Keratinocyte (primary cell): ENCODE measurements at regions not wholly inside any gene's neighbourhood (a gene's known extent, or its start where the extent isn't known, plus 50 kb on each side); places are given as distances from the start of the nearest gene placed in this dataset.

ENCODE experiments used
- DNase-seq: peaks from one replicate; pipeline ENCODE4 v3.0.0-alpha.2; 2011; ENCODE audit warnings: low read depth, missing footprints, low spot score
- FAIRE-seq: peaks from 2 replicates; lab custom pipeline; 2011; peaks lifted over from hg19 to GRCh38; lab: Jason Lieb, UNC
- H2AFZ ChIP-seq: 2 replicates; pipeline ENCODE4 v1.6.0; 2012; ENCODE audit warnings: low read length, control low read depth, inconsistent platforms; ENCODE audit not compliant: control insufficient read depth
- H3K27ac ChIP-seq: 2 replicates; pipeline ENCODE4 v1.5.1; 2011; ENCODE audit warnings: low read length; ENCODE audit not compliant: control insufficient read depth, insufficient read depth
- H3K27me3 ChIP-seq: 3 replicates; pipeline ENCODE4 v1.6.0; 2011; ENCODE audit warnings: low read length; ENCODE audit not compliant: control insufficient read depth, insufficient read depth; ENCODE audit errors: extremely low read depth
- H3K36me3 ChIP-seq, 2 experiments: 2 replicates in 1 of 2; 3 replicates in 1 of 2; pipeline ENCODE4 v1.5.1; 2011; ENCODE audit warnings: low read length in 2 of 2, mild to moderate bottlenecking in 1 of 2; ENCODE audit not compliant: control insufficient read depth in 2 of 2, insufficient read depth in 2 of 2; ENCODE audit errors: extremely low read depth in 1 of 2
- H3K4me1 ChIP-seq: 3 replicates; pipeline ENCODE4 v1.5.1; 2011; ENCODE audit warnings: low read length; ENCODE audit not compliant: control insufficient read depth, insufficient read depth; ENCODE audit errors: extremely low read depth
- H3K4me2 ChIP-seq: 3 replicates; pipeline ENCODE4 v1.6.0; 2011; ENCODE audit warnings: low read depth, low read length; ENCODE audit not compliant: control insufficient read depth, insufficient read depth; ENCODE audit errors: extremely low read depth
- H3K4me3 ChIP-seq, 3 experiments: fragments of 200-600 bp in 1 of 3; sonication (generic) in 1 of 3; 2 replicates in 2 of 3; 3 replicates in 1 of 3; pipeline ENCODE4 v1.5.1; 2011 to 2016; ENCODE audit warnings: low read length in 3 of 3, mild to moderate bottlenecking in 3 of 3, control low read depth in 2 of 3, inconsistent platforms in 1 of 3, low read depth in 1 of 3, mixed read lengths in 1 of 3, mixed run types in 1 of 3, moderate library complexity in 1 of 3; ENCODE audit not compliant: control insufficient read depth in 2 of 3, insufficient read depth in 2 of 3; ENCODE audit errors: extremely low read depth in 1 of 3
- H3K79me2 ChIP-seq: 2 replicates; pipeline ENCODE4 v1.6.0; 2012; ENCODE audit warnings: low read length; ENCODE audit not compliant: control insufficient read depth, insufficient read depth
- H3K9ac ChIP-seq: 3 replicates; pipeline ENCODE4 v1.6.0; 2011; ENCODE audit warnings: low read length; ENCODE audit not compliant: control insufficient read depth, insufficient read depth; ENCODE audit errors: extremely low read depth
- H3K9me1 ChIP-seq: 3 replicates; pipeline ENCODE4 v1.6.0; 2011; ENCODE audit warnings: low read length; ENCODE audit not compliant: control insufficient read depth, insufficient read depth; ENCODE audit errors: extremely low read depth
- H3K9me3 ChIP-seq: 2 replicates; pipeline ENCODE4 v1.5.1; 2012; ENCODE audit warnings: low read depth, low read length; ENCODE audit not compliant: control insufficient read depth
- H4K20me1 ChIP-seq: 3 replicates; pipeline ENCODE4 v1.6.0; 2011; ENCODE audit warnings: low read length; ENCODE audit not compliant: control insufficient read depth, insufficient read depth; ENCODE audit errors: extremely low read depth
- EZH2 ChIP-seq: IDR thresholded peaks from one replicate; pipeline ENCODE4 v1.6.1; 2012; ENCODE audit warnings: inconsistent platforms, mild to moderate bottlenecking, low read length, moderate library complexity
- dilution Hi-C: fragments of 300-500 bp; cut with MboI; formaldehyde crosslinking; loops from one replicate; pipeline ENCODE4 v1.7.0; 2020; ENCODE audit warnings: low sequenced_read_pairs; ENCODE audit not compliant: extremely low pct_ligation_motif_present
- TF ChIP-seq, protein P1 (sequence below), 3 experiments: IDR thresholded peaks in 1 of 3; conservative IDR thresholded peaks in 1 of 3; optimal IDR thresholded peaks in 1 of 3; 2 replicates in 2 of 3; 3 replicates in 1 of 3; pipeline versions ENCODE3 to v1.5.1; 2011; ENCODE audit warnings: low read length in 3 of 3, mild to moderate bottlenecking in 3 of 3, moderate library complexity in 2 of 3, control low read depth in 1 of 3, inconsistent platforms in 1 of 3; ENCODE audit not compliant: insufficient read depth in 2 of 3; ENCODE audit errors: extremely low read depth in 1 of 3

DNA sequence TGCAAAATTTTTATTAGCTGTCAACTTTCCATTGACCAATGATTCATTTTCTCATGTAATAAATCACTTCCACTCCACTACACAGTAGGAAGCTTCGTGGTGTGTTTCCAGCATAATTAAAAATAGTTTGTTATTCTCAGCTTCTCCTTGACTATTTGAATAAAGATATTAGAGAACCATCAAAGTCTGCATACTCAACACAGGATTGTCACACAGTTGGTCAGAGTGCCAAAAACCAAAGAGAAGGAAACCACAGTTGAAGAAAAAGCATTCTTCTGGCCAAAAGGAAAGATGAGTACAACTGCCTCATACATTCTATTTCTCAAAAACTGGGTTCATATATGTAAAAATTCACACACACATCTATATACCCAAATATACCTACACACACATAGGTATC lies 455.1 kb upstream of the HSF2 start:
- Histone ChIP-seq H3K36me3 (no peaks in the 10 kb centered on the region), H3K9me3 (no peaks in the 10 kb centered on the region), H3K4me3 (no peak overlapping the region), H2AFZ (no peak overlapping the region), H3K9me1 (no peaks in the 10 kb centered on the region), H3K4me2 (no peak overlapping the region), H3K9ac (no peak overlapping the region), H3K4me1 (no peaks in the 10 kb centered on the region), H3K27me3 (no peaks in the 10 kb centered on the region), H3K79me2 (no peaks in the 10 kb centered on the region), H4K20me1 (no peaks in the 10 kb centered on the region), H3K27ac (no peak overlapping the region)
- DNase-seq (no peak), FAIRE-seq (no peak)
- dilution Hi-C loops = no loop called here
- no peak for TF ChIP-seq EZH2
- TF ChIP-seq, protein P1, sequence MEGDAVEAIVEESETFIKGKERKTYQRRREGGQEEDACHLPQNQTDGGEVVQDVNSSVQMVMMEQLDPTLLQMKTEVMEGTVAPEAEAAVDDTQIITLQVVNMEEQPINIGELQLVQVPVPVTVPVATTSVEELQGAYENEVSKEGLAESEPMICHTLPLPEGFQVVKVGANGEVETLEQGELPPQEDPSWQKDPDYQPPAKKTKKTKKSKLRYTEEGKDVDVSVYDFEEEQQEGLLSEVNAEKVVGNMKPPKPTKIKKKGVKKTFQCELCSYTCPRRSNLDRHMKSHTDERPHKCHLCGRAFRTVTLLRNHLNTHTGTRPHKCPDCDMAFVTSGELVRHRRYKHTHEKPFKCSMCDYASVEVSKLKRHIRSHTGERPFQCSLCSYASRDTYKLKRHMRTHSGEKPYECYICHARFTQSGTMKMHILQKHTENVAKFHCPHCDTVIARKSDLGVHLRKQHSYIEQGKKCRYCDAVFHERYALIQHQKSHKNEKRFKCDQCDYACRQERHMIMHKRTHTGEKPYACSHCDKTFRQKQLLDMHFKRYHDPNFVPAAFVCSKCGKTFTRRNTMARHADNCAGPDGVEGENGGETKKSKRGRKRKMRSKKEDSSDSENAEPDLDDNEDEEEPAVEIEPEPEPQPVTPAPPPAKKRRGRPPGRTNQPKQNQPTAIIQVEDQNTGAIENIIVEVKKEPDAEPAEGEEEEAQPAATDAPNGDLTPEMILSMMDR (optimal IDR thresholded peaks at IDR 0.05 in 1 of 3, IDR thresholded peaks at IDR 0.05 in 1 of 3, conservative IDR thresholded peaks at IDR 0.05 in 1 of 3; ENCODE audit: extremely low read depth in 1 of 3, insufficient read depth in 2 of 3, low read length in 3 of 3) = no peak

GRCh38 chr6:121951123-121951522 lies 448.3 kb upstream of the HSF2 start:
- Histone ChIP-seq H3K4me2 (no peak overlapping the region), H3K27me3 (no peaks in the 10 kb centered on the region)
- dilution Hi-C loops = no loop called here

More at GRCh38 chr6:121951123-121951522, 448.3 kb upstream of the HSF2 start:
- H3K9me1 ChIP-seq = no peaks in the 10 kb centered on the region
- TF ChIP-seq, protein P1 (optimal IDR thresholded peaks at IDR 0.05 in 1 of 3, IDR thresholded peaks at IDR 0.05 in 1 of 3, conservative IDR thresholded peaks at IDR 0.05 in 1 of 3; ENCODE audit: extremely low read depth in 1 of 3, insufficient read depth in 2 of 3, low read length in 3 of 3) = no peak
- no peak for TF ChIP-seq EZH2
- H3K36me3 ChIP-seq = no peaks in the 10 kb centered on the region
- H3K79me2 ChIP-seq = no peaks in the 10 kb centered on the region
- no peak overlapping the region for H3K4me3 ChIP-seq
- FAIRE-seq (no peak), DNase-seq (no peak)
- H3K4me1 ChIP-seq = peaks cover 6% of the 10 kb centered on the region
- H3K9me3 ChIP-seq = no peaks in the 10 kb centered on the region
- H3K27ac ChIP-seq = no peak overlapping the region
- H3K9ac ChIP-seq = no peak overlapping the region
- no peaks in the 10 kb centered on the region for H4K20me1 ChIP-seq
- H2AFZ ChIP-seq = no peak overlapping the region
